ENCODE measurements at regions not wholly inside any gene's neighbourhood (a gene's known extent, or its start where the extent isn't known, plus 50 kb on each side); places are given as distances from the start of the nearest gene placed in this dataset.

DNA sequence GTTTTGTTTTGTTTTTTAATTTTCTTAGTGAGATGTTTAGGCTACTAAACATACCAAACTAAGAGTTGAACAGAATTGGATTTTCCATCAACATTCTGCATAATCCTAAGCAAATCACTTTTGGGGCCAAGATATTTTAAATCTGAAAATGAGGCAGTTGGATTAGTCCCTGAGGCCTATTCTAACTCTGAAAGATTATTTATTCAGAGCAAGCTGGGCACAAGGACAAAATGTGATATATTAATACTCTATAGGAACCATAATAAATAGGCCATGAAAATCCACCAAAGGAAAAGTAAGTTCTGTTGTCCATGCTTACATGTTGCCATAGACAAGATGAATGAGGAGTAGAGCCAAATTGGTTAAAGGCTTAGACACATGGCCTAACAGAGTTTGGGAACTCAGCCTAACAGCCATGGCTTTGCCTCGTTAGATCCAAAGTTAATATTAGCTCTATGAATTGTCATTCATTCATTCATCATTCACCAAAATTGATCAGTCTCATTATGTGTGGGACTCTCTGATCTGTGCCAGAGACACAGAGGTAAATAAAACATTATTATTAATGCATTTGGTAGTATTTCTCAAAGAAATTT, 183.5 kb downstream of the SCG2 start:
- H3K23ac ChIP-seq (ENCODE audit: low read length in 2 of 2): no peak overlapping the region
- peak overlapping the region; percentile 73 for H3K27ac ChIP-seq (ENCODE audit: low read length, poor library complexity, severe bottlenecking)
- no peak overlapping the region for H2BK12ac ChIP-seq (ENCODE audit: low read length in 2 of 2)
- no peak overlapping the region for H3K4me2 ChIP-seq (ENCODE audit: low read length, poor library complexity, severe bottlenecking)
- no peaks in the 10 kb centered on the region for H3K9me3 ChIP-seq (ENCODE audit: control insufficient read depth, low read length)
- no peak overlapping the region for H2BK5ac ChIP-seq (ENCODE audit: low read depth, low read length, poor library complexity, severe bottlenecking)
- no peak overlapping the region for H3K9ac ChIP-seq (ENCODE audit: low read length)
- WGBS: 100% methylated on average over 1 of the region's 1 CpG
- no peak overlapping the region for H4K91ac ChIP-seq (ENCODE audit: low read length)
- H3K4me3 ChIP-seq (ENCODE audit: insufficient read depth in 1 of 2, low read depth in 1 of 2, low read length in 2 of 2): no peak overlapping the region
- no peak overlapping the region for H3K18ac ChIP-seq (ENCODE audit: low read depth in 1 of 2, low read length in 2 of 2)
- no peaks in the 10 kb centered on the region for H3K27me3 ChIP-seq (ENCODE audit: control insufficient read depth in 1 of 2, insufficient read depth in 1 of 2, low read length in 2 of 2)
- H3K4me1 ChIP-seq (ENCODE audit: control insufficient read depth, insufficient read depth, low read depth, low read length): peaks cover 3% of the 10 kb centered on the region
- H2AK5ac ChIP-seq (ENCODE audit: low read length, severe bottlenecking): no peak overlapping the region
- no peaks in the 10 kb centered on the region for H3K36me3 ChIP-seq (ENCODE audit: control insufficient read depth in 1 of 2, insufficient read depth in 2 of 2, low read depth in 1 of 2, low read length in 2 of 2)
- no peak overlapping the region for H3K4ac ChIP-seq (ENCODE audit: low read depth in 1 of 2, low read length in 2 of 2)
- no peak overlapping the region for H2BK120ac ChIP-seq (ENCODE audit: low read depth, low read length)
- no peak overlapping the region for H2AFZ ChIP-seq (ENCODE audit: low read depth, low read length)
- H4K8ac ChIP-seq (ENCODE audit: low read length): no peak overlapping the region
- H3K79me1 ChIP-seq (replicated peaks; ENCODE audit: low read length, poor library complexity, severe bottlenecking): no peaks in the 10 kb centered on the region
- no peak overlapping the region for H3K14ac ChIP-seq (ENCODE audit: low read length in 2 of 2)
- H2BK15ac ChIP-seq (ENCODE audit: low read depth, poor library complexity, severe bottlenecking): no peak overlapping the region
- no peak for DNase-seq

DNA sequence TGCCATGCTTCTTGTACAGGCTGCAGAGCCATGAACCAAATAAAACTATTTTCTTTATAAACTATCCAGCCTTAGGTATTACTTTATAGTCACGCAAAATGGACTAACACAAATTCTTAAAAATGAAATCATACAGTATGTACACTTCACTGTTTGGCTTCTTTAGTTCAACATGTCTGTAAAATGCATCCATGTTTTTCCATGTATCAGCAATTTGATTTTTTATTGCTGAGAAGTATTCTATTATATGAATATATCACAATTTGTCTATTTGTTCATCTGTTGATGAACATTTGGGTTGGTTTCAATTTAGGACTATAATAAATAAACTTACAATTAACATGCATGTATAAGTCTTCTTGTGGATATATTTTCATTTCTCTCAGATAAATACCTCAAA, 182.1 kb downstream of the SCG2 start:
- Histone ChIP-seq H2BK15ac (ENCODE audit: low read depth, poor library complexity, severe bottlenecking) (no peak overlapping the region), H4K8ac (ENCODE audit: low read length) (no peak overlapping the region), H2AFZ (ENCODE audit: low read depth, low read length) (no peak overlapping the region), H3K36me3 (ENCODE audit: control insufficient read depth in 1 of 2, insufficient read depth in 2 of 2, low read depth in 1 of 2, low read length in 2 of 2) (no peaks in the 10 kb centered on the region), H3K23ac (ENCODE audit: low read length in 2 of 2) (no peak overlapping the region), H3K4me2 (ENCODE audit: low read length, poor library complexity, severe bottlenecking) (no peak overlapping the region), H3K18ac (ENCODE audit: low read depth in 1 of 2, low read length in 2 of 2) (no peak overlapping the region), H2BK120ac (ENCODE audit: low read depth, low read length) (no peak overlapping the region), H3K14ac (ENCODE audit: low read length in 2 of 2) (no peak overlapping the region), H3K4ac (ENCODE audit: low read depth in 1 of 2, low read length in 2 of 2) (no peak overlapping the region), H2BK12ac (ENCODE audit: low read length in 2 of 2) (no peak overlapping the region), H3K4me3 (ENCODE audit: insufficient read depth in 1 of 2, low read depth in 1 of 2, low read length in 2 of 2) (no peak overlapping the region), H3K4me1 (ENCODE audit: control insufficient read depth, insufficient read depth, low read depth, low read length) (peaks cover 3% of the 10 kb centered on the region), H4K91ac (ENCODE audit: low read length) (no peak overlapping the region), H2BK5ac (ENCODE audit: low read depth, low read length, poor library complexity, severe bottlenecking) (no peak overlapping the region), H3K9me3 (ENCODE audit: control insufficient read depth, low read length) (no peaks in the 10 kb centered on the region), H3K9ac (ENCODE audit: low read length) (no peak overlapping the region), H3K27me3 (ENCODE audit: control insufficient read depth in 1 of 2, insufficient read depth in 1 of 2, low read length in 2 of 2) (no peaks in the 10 kb centered on the region), H3K79me1 (replicated peaks; ENCODE audit: low read length, poor library complexity, severe bottlenecking) (no peaks in the 10 kb centered on the region), H3K27ac (ENCODE audit: low read length, poor library complexity, severe bottlenecking) (no peak overlapping the region), H2AK5ac (ENCODE audit: low read length, severe bottlenecking) (no peak overlapping the region)
- WGBS: 100% methylated on average over 1 of the region's 1 CpG
- DNase-seq: no peak

DNA sequence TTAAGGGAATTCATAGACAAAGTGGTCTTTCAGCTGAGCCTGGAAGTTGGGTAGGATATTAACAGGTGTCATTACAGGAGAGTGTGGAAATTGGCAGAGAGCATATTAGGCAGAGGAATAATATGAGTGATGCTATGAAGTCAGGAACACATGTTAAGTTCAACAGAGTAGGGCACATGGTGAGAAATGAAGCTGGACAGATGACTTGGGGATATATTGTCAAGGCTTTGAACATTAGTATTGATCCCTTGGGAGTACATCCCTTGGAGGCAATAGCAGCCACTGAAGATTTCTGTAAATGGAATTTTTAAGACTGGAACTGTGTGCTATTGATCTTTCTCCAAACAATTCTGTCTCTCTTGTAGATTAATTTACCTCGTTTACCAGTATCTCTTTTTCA, 170.7 kb downstream of the SCG2 start:
- no peak overlapping the region for H3K23ac ChIP-seq (ENCODE audit: low read length in 2 of 2)
- no peaks in the 10 kb centered on the region for H3K4me1 ChIP-seq (ENCODE audit: control insufficient read depth, insufficient read depth, low read depth, low read length)
- H4K8ac ChIP-seq (ENCODE audit: low read length): no peak overlapping the region
- DNase-seq: no peak
- peaks cover 4% of the 10 kb centered on the region for H3K9me3 ChIP-seq (ENCODE audit: control insufficient read depth, low read length)
- no peak overlapping the region for H3K18ac ChIP-seq (ENCODE audit: low read depth in 1 of 2, low read length in 2 of 2)
- no peak overlapping the region for H2AFZ ChIP-seq (ENCODE audit: low read depth, low read length)
- H3K36me3 ChIP-seq (ENCODE audit: control insufficient read depth in 1 of 2, insufficient read depth in 2 of 2, low read depth in 1 of 2, low read length in 2 of 2): no peaks in the 10 kb centered on the region
- H3K14ac ChIP-seq (ENCODE audit: low read length in 2 of 2): no peak overlapping the region
- no peak overlapping the region for H2AK5ac ChIP-seq (ENCODE audit: low read length, severe bottlenecking)
- no peak overlapping the region for H2BK5ac ChIP-seq (ENCODE audit: low read depth, low read length, poor library complexity, severe bottlenecking)
- no peaks in the 10 kb centered on the region for H3K79me1 ChIP-seq (replicated peaks; ENCODE audit: low read length, poor library complexity, severe bottlenecking)
- no peak overlapping the region for H3K4ac ChIP-seq (ENCODE audit: low read depth in 1 of 2, low read length in 2 of 2)
- no peak overlapping the region for H3K4me2 ChIP-seq (ENCODE audit: low read length, poor library complexity, severe bottlenecking)
- 100% methylated on average over 1 of the region's 1 CpG for WGBS
- H2BK120ac ChIP-seq (ENCODE audit: low read depth, low read length): no peak overlapping the region
- no peak overlapping the region for H3K27ac ChIP-seq (ENCODE audit: low read length, poor library complexity, severe bottlenecking)
- H2BK15ac ChIP-seq (ENCODE audit: low read depth, poor library complexity, severe bottlenecking): no peak overlapping the region
- H3K9ac ChIP-seq (ENCODE audit: low read length): no peak overlapping the region
- H4K91ac ChIP-seq (ENCODE audit: low read length): no peak overlapping the region
- H3K27me3 ChIP-seq (ENCODE audit: control insufficient read depth in 1 of 2, insufficient read depth in 1 of 2, low read length in 2 of 2): no peaks in the 10 kb centered on the region
- no peak overlapping the region for H2BK12ac ChIP-seq (ENCODE audit: low read length in 2 of 2)
- no peak overlapping the region for H3K4me3 ChIP-seq (ENCODE audit: insufficient read depth in 1 of 2, low read depth in 1 of 2, low read length in 2 of 2)

DNA sequence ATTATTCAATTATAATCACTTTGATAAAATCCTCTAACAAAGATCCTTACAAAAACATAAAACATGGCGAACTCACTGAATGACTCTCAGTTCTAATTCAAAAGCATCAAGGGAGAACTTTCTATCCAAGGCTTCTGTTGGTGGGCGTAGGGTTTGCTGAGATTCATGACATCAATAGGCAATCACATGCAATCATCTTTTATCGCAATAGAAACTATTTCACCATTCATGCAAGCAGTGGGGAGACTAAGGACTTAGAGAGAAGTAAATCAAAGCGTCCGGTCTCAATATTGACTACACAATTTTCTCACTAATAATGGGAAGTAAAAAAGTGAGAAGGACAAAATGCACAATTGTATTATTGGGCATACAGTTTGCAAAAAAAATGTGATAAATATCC, 168.7 kb downstream of the SCG2 start:
- Histone ChIP-seq H3K9me3 (ENCODE audit: control insufficient read depth, low read length) (no peaks in the 10 kb centered on the region), H3K4me1 (ENCODE audit: control insufficient read depth, insufficient read depth, low read depth, low read length) (no peaks in the 10 kb centered on the region), H3K36me3 (ENCODE audit: control insufficient read depth in 1 of 2, insufficient read depth in 2 of 2, low read depth in 1 of 2, low read length in 2 of 2) (no peaks in the 10 kb centered on the region), H3K4me2 (ENCODE audit: low read length, poor library complexity, severe bottlenecking) (no peak overlapping the region), H4K91ac (ENCODE audit: low read length) (no peak overlapping the region), H3K4ac (ENCODE audit: low read depth in 1 of 2, low read length in 2 of 2) (no peak overlapping the region), H3K4me3 (ENCODE audit: insufficient read depth in 1 of 2, low read depth in 1 of 2, low read length in 2 of 2) (no peak overlapping the region), H3K27me3 (ENCODE audit: control insufficient read depth in 1 of 2, insufficient read depth in 1 of 2, low read length in 2 of 2) (no peaks in the 10 kb centered on the region), H2BK120ac (ENCODE audit: low read depth, low read length) (no peak overlapping the region), H4K8ac (ENCODE audit: low read length) (no peak overlapping the region), H3K23ac (ENCODE audit: low read length in 2 of 2) (no peak overlapping the region), H2BK5ac (ENCODE audit: low read depth, low read length, poor library complexity, severe bottlenecking) (no peak overlapping the region), H2AK5ac (ENCODE audit: low read length, severe bottlenecking) (no peak overlapping the region), H2BK15ac (ENCODE audit: low read depth, poor library complexity, severe bottlenecking) (no peak overlapping the region), H3K18ac (ENCODE audit: low read depth in 1 of 2, low read length in 2 of 2) (no peak overlapping the region), H3K79me1 (replicated peaks; ENCODE audit: low read length, poor library complexity, severe bottlenecking) (no peaks in the 10 kb centered on the region), H3K14ac (ENCODE audit: low read length in 2 of 2) (no peak overlapping the region), H3K9ac (ENCODE audit: low read length) (no peak overlapping the region), H2BK12ac (ENCODE audit: low read length in 2 of 2) (no peak overlapping the region), H2AFZ (ENCODE audit: low read depth, low read length) (no peak overlapping the region), H3K27ac (ENCODE audit: low read length, poor library complexity, severe bottlenecking) (no peak overlapping the region)
- DNase-seq: no peak
- WGBS: 97% methylated on average over 1 of the region's 5 CpGs

Data from mesenchymal stem cell (in vitro differentiated cells and primary cell).